ENCODE measurements at regions not wholly inside any gene's neighbourhood (a gene's known extent, or its start where the extent isn't known, plus 50 kb on each side); places are given as distances from the start of the nearest gene placed in this dataset.

GRCh38 chr1:106889583-106889982 is 166.9 kb upstream of the PRMT6 start:
- no peak for DNase-seq
- Mint-ChIP-seq H3K4me3 (no peak overlapping the region), H3K36me3 (no peaks in the 10 kb centered on the region), H3K27me3 (ENCODE audit: low read depth in 3 of 3) (no peaks in the 10 kb centered on the region), H3K4me1 (no peaks in the 10 kb centered on the region), H3K9me3 (peaks cover 0 to 6% (median under 1%) of the 10 kb centered on the region in 6 donors), H3K27ac (no peak overlapping the region)

- H3K36me3 Mint-ChIP-seq = no peaks in the 10 kb centered on the region
- no peaks in the 10 kb centered on the region for H3K4me1 Mint-ChIP-seq
- DNase-seq = no peak
- no peak overlapping the region for H3K27ac Mint-ChIP-seq
- H3K27me3 Mint-ChIP-seq (ENCODE audit: low read depth in 3 of 3) = peaks cover 0 to 2% (median 0%) of the 10 kb centered on the region in 3 donors
- no peak overlapping the region for H3K4me3 Mint-ChIP-seq
- peaks cover 0 to 8% (median 7%) of the 10 kb centered on the region in 6 donors for H3K9me3 Mint-ChIP-seq
Measured at GRCh38 chr1:106897976-106898375, 158.5 kb upstream of the PRMT6 start.

- no peak overlapping the region for H3K4me3 Mint-ChIP-seq
- no peaks in the 10 kb centered on the region for H3K36me3 Mint-ChIP-seq
- H3K27ac Mint-ChIP-seq = no peak overlapping the region
- DNase-seq = no peak
- H3K27me3 Mint-ChIP-seq (ENCODE audit: low read depth in 3 of 3) = peaks cover 0 to 2% (median 0%) of the 10 kb centered on the region in 3 donors
- peaks cover 2 to 22% (median 7%) of the 10 kb centered on the region in 6 donors for H3K9me3 Mint-ChIP-seq
- H3K4me1 Mint-ChIP-seq = no peaks in the 10 kb centered on the region
Measured at GRCh38 chr1:106899644-106900043, 156.8 kb upstream of the PRMT6 start.

GRCh38 chr1:106907795-106908194 is 148.7 kb upstream of the PRMT6 start:
- H3K4me1 Mint-ChIP-seq = no peaks in the 10 kb centered on the region
- no peak for DNase-seq
- H3K27ac Mint-ChIP-seq = no peak overlapping the region
- H3K36me3 Mint-ChIP-seq = no peaks in the 10 kb centered on the region
- no peak overlapping the region for H3K4me3 Mint-ChIP-seq
- H3K9me3 Mint-ChIP-seq = peaks cover 0 to 17% (median 8%) of the 10 kb centered on the region in 6 donors
- peaks cover under 1 to 2% (median 2%) of the 10 kb centered on the region in 3 donors for H3K27me3 Mint-ChIP-seq (ENCODE audit: low read depth in 3 of 3)

GRCh38 chr1:106908689-106909088 is 147.8 kb upstream of the PRMT6 start:
- H3K4me3 Mint-ChIP-seq = no peak overlapping the region
- H3K4me1 Mint-ChIP-seq = no peaks in the 10 kb centered on the region
- no peaks in the 10 kb centered on the region for H3K36me3 Mint-ChIP-seq
- DNase-seq = no peak
- no peak overlapping the region for H3K27ac Mint-ChIP-seq
- peaks cover 2% of the 10 kb centered on the region in 3 donors for H3K27me3 Mint-ChIP-seq (ENCODE audit: low read depth in 3 of 3)
- H3K9me3 Mint-ChIP-seq = peaks cover 0 to 12% (median 9%) of the 10 kb centered on the region in 6 donors

- Mint-ChIP-seq H3K4me1 (no peaks in the 10 kb centered on the region), H3K36me3 (no peaks in the 10 kb centered on the region), H3K9me3 (peaks cover 0 to 7% (median 2%) of the 10 kb centered on the region in 6 donors), H3K4me3 (no peak overlapping the region), H3K27me3 (ENCODE audit: low read depth in 3 of 3) (peaks cover 0 to 2% (median 0%) of the 10 kb centered on the region in 3 donors), H3K27ac (no peak overlapping the region)
- DNase-seq = no peak
Measured at GRCh38 chr1:106910798-106911197, 145.7 kb upstream of the PRMT6 start.

- no peaks in the 10 kb centered on the region for H3K4me1 Mint-ChIP-seq
- H3K4me3 Mint-ChIP-seq = no peak overlapping the region
- peaks cover 0 to 2% (median 0%) of the 10 kb centered on the region in 3 donors for H3K27me3 Mint-ChIP-seq (ENCODE audit: low read depth in 3 of 3)
- no peaks in the 10 kb centered on the region for H3K36me3 Mint-ChIP-seq
- H3K27ac Mint-ChIP-seq = no peak overlapping the region
- H3K9me3 Mint-ChIP-seq = peaks cover 0 to 5% (median 2%) of the 10 kb centered on the region in 6 donors
- DNase-seq = no peak
Measured at GRCh38 chr1:106912131-106912530, 144.3 kb upstream of the PRMT6 start.

GRCh38 chr1:106921186-106921585 is 135.3 kb upstream of the PRMT6 start:
- Mint-ChIP-seq H3K27ac (no peak overlapping the region), H3K9me3 (peaks cover 0 to 7% (median 5%) of the 10 kb centered on the region in 6 donors), H3K36me3 (peaks cover 0 to 4% (median 0%) of the 10 kb centered on the region in 3 donors), H3K27me3 (ENCODE audit: low read depth in 3 of 3) (no peaks in the 10 kb centered on the region), H3K4me3 (no peak overlapping the region), H3K4me1 (no peaks in the 10 kb centered on the region)
- DNase-seq = no peak

GRCh38 chr1:106924360-106924759 is 132.1 kb upstream of the PRMT6 start:
- no peak overlapping the region for H3K4me3 Mint-ChIP-seq
- no peak overlapping the region for H3K27ac Mint-ChIP-seq
- no peak for DNase-seq
- no peaks in the 10 kb centered on the region for H3K27me3 Mint-ChIP-seq (ENCODE audit: low read depth in 3 of 3)
- peaks cover 0 to 4% (median 0%) of the 10 kb centered on the region in 3 donors for H3K36me3 Mint-ChIP-seq
- H3K9me3 Mint-ChIP-seq = peaks cover 0 to 7% (median 6%) of the 10 kb centered on the region in 6 donors
- H3K4me1 Mint-ChIP-seq = no peaks in the 10 kb centered on the region

- no peaks in the 10 kb centered on the region for H3K27me3 Mint-ChIP-seq (ENCODE audit: low read depth in 3 of 3)
- no peaks in the 10 kb centered on the region for H3K4me1 Mint-ChIP-seq
- DNase-seq = no peak
- peaks cover 0 to 8% (median 6%) of the 10 kb centered on the region in 6 donors for H3K9me3 Mint-ChIP-seq
- no peak overlapping the region for H3K27ac Mint-ChIP-seq
- H3K36me3 Mint-ChIP-seq = peaks cover 0 to 4% (median 0%) of the 10 kb centered on the region in 3 donors
- no peak overlapping the region for H3K4me3 Mint-ChIP-seq
Measured at GRCh38 chr1:106925750-106926149, 130.7 kb upstream of the PRMT6 start.

- Mint-ChIP-seq H3K9me3 (peaks cover 0 to 7% (median 5%) of the 10 kb centered on the region in 6 donors), H3K4me1 (no peaks in the 10 kb centered on the region), H3K4me3 (no peak overlapping the region), H3K27ac (no peak overlapping the region), H3K36me3 (peaks cover 0 to 4% (median 0%) of the 10 kb centered on the region in 3 donors), H3K27me3 (ENCODE audit: low read depth in 3 of 3) (no peaks in the 10 kb centered on the region)
- no peak for DNase-seq
Measured at GRCh38 chr1:106926803-106927582, 129.5 kb upstream of the PRMT6 start.

- Mint-ChIP-seq H3K4me1 (no peaks in the 10 kb centered on the region), H3K27ac (no peak overlapping the region), H3K27me3 (ENCODE audit: low read depth in 3 of 3) (peaks cover 0 to 2% (median 2%) of the 10 kb centered on the region in 3 donors), H3K9me3 (peaks cover 4 to 11% (median 9%) of the 10 kb centered on the region in 6 donors), H3K4me3 (no peak overlapping the region), H3K36me3 (no peaks in the 10 kb centered on the region)
- DNase-seq = no peak
Measured at GRCh38 chr1:106937104-106937503, 119.4 kb upstream of the PRMT6 start.

- H3K36me3 Mint-ChIP-seq = no peaks in the 10 kb centered on the region
- no peak for DNase-seq
- no peak overlapping the region for H3K27ac Mint-ChIP-seq
- peaks cover 0 to 2% (median 1%) of the 10 kb centered on the region in 3 donors for H3K27me3 Mint-ChIP-seq (ENCODE audit: low read depth in 3 of 3)
- H3K9me3 Mint-ChIP-seq = peaks cover 0 to 6% (median 0%) of the 10 kb centered on the region in 6 donors
- no peaks in the 10 kb centered on the region for H3K4me1 Mint-ChIP-seq
- H3K4me3 Mint-ChIP-seq = no peak overlapping the region
Measured at GRCh38 chr1:106944721-106945120, 111.8 kb upstream of the PRMT6 start.

GRCh38 chr1:106952776-106953175 is 103.7 kb upstream of the PRMT6 start:
- no peaks in the 10 kb centered on the region for H3K36me3 Mint-ChIP-seq
- peaks cover 0 to 4% (median 0%) of the 10 kb centered on the region in 3 donors for H3K27me3 Mint-ChIP-seq (ENCODE audit: low read depth in 3 of 3)
- DNase-seq = no peak
- no peak overlapping the region for H3K27ac Mint-ChIP-seq
- no peak overlapping the region for H3K4me3 Mint-ChIP-seq
- no peaks in the 10 kb centered on the region for H3K4me1 Mint-ChIP-seq
- H3K9me3 Mint-ChIP-seq = peaks cover 0 to 9% (median 0%) of the 10 kb centered on the region in 6 donors

All from immature natural killer cell (primary cell).